ENCODE measurements at regions not wholly inside any gene's neighbourhood (a gene's known extent, or its start where the extent isn't known, plus 50 kb on each side); places are given as distances from the start of the nearest gene placed in this dataset.

DNA sequence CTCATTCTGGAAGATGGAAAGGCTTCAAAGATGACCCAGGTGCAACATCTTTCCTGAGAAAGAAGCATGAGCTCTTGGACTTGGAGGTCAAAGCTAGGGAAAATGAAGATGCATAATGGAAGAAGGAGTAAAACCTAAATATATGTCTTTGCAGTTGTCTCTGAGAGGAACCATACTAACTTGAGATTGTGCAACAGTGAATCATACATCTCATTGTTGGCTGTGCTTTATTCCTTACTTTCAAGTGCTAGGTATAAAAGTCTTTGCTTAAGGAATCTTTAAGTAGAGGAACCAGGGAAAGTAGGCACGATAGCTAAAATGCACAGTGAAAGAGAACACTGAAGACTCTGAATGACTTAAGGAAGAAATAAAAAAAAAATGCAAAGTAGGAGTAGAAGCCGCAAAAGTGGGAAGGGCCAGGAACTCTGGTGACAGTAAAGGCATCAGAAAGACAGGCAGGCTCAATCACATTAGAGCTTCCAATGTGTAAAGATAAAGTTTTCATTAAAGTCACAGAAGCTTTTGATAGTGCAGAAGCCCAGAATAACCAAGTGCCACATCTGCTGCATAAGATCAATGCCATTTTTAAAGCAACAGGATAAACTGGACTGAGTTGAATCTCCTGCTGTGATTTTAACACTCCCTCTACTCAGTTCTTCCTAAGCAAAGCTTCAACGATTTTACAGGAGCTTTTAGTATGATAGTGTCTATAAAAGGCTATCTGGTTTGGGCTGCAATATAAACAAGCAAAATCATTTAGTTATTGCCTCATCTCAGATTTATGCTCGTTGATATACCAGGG is 432.3 kb upstream of the EDIL3 start:
- TF ChIP-seq, protein P1, sequence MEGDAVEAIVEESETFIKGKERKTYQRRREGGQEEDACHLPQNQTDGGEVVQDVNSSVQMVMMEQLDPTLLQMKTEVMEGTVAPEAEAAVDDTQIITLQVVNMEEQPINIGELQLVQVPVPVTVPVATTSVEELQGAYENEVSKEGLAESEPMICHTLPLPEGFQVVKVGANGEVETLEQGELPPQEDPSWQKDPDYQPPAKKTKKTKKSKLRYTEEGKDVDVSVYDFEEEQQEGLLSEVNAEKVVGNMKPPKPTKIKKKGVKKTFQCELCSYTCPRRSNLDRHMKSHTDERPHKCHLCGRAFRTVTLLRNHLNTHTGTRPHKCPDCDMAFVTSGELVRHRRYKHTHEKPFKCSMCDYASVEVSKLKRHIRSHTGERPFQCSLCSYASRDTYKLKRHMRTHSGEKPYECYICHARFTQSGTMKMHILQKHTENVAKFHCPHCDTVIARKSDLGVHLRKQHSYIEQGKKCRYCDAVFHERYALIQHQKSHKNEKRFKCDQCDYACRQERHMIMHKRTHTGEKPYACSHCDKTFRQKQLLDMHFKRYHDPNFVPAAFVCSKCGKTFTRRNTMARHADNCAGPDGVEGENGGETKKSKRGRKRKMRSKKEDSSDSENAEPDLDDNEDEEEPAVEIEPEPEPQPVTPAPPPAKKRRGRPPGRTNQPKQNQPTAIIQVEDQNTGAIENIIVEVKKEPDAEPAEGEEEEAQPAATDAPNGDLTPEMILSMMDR (IDR thresholded peaks at IDR 0.05) = no peak
- H3K9me3 ChIP-seq = no peaks in the 10 kb centered on the region
- H3K4me1 ChIP-seq (ENCODE audit: control insufficient read depth in 1 of 2, insufficient read depth in 1 of 2, low read depth in 1 of 2, low read length in 1 of 2) = no peaks in the 10 kb centered on the region
- H3K27me3 ChIP-seq = no peaks in the 10 kb centered on the region
- H3K4me3 ChIP-seq (ENCODE audit: low read depth in 1 of 2, low read length in 1 of 2) = no peak overlapping the region
- no peak overlapping the region for H3K27ac ChIP-seq
- H3K36me3 ChIP-seq = no peaks in the 10 kb centered on the region

DNA sequence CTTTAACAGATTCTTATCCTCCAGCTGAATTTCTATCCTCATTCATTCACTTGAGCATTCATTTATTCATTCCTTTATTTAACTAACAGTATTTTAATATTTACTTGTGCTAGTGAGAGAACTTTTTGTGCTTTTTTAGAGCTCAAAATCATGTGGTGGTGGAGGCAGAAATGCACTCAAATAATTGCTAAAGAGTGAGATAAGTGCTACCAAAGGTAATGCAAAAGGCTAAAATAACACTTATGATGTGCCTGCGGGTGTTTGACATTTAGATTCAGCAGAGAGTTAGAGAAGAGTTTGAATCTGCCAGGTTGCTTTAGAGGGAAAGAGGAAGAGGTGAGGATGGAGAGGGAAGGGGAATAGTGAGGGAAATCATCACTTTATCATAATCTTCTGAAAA is 431.5 kb upstream of the EDIL3 start:
- Histone ChIP-seq H3K4me1 (ENCODE audit: control insufficient read depth in 1 of 2, insufficient read depth in 1 of 2, low read depth in 1 of 2, low read length in 1 of 2) (no peaks in the 10 kb centered on the region), H3K4me3 (ENCODE audit: low read depth in 1 of 2, low read length in 1 of 2) (no peak overlapping the region), H3K36me3 (no peaks in the 10 kb centered on the region), H3K27ac (no peak overlapping the region), H3K27me3 (no peaks in the 10 kb centered on the region), H3K9me3 (no peaks in the 10 kb centered on the region)
- TF ChIP-seq, protein P1 (IDR thresholded peaks at IDR 0.05) = no peak

DNA sequence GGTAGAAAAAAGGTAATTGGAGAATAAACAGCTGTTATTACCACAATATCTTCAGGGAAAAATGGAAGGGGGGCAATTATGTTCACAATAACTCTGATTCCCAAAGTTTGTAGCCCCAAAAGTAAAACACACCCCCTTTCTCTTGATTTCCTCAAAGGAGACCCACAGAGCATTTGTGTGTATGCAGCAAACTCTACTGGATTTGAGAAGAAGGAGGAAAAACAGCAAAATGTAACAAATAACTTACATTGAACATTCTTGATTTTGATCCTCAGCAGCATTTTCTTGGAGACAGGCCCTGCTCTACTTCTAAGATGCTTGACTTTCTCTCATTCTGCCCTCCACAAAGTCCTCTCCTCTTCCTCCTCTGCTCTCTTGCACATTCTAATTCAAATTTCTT is 420.8 kb upstream of the EDIL3 start:
- H3K9me3 ChIP-seq = no peaks in the 10 kb centered on the region
- TF ChIP-seq, protein P1 (IDR thresholded peaks at IDR 0.05) = no peak
- no peaks in the 10 kb centered on the region for H3K4me1 ChIP-seq (ENCODE audit: control insufficient read depth in 1 of 2, insufficient read depth in 1 of 2, low read depth in 1 of 2, low read length in 1 of 2)
- no peaks in the 10 kb centered on the region for H3K27me3 ChIP-seq
- no peaks in the 10 kb centered on the region for H3K36me3 ChIP-seq
- H3K27ac ChIP-seq = no peak overlapping the region
- H3K4me3 ChIP-seq (ENCODE audit: low read depth in 1 of 2, low read length in 1 of 2) = no peak overlapping the region

DNA sequence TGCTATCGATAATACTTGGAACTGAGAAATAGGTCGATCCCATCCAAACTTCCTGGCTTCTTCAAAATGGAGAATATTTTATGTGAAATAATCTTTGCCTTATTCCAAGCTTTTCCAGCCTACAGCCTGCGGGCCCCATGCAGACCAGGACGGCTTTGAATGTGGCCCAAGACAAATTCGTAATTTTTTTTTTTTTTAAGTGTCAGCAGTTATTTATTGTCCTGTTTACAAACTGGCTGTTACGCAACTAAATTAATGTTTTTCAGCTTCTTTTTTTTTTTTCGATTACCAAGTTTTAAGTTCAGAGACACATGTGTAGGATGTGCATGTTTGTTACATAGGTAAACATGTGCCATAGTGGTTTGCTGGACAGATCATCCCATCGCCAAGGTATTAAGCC is 411.7 kb upstream of the EDIL3 start:
- no peaks in the 10 kb centered on the region for H3K36me3 ChIP-seq
- H3K27me3 ChIP-seq = no peaks in the 10 kb centered on the region
- TF ChIP-seq, protein P1 (IDR thresholded peaks at IDR 0.05) = no peak
- H3K27ac ChIP-seq = no peak overlapping the region
- H3K9me3 ChIP-seq = no peaks in the 10 kb centered on the region
- no peak overlapping the region for H3K4me3 ChIP-seq (ENCODE audit: low read depth in 1 of 2, low read length in 1 of 2)
- peaks cover 7 to 25% of the 10 kb centered on the region in 2 experiments for H3K4me1 ChIP-seq (ENCODE audit: control insufficient read depth in 1 of 2, insufficient read depth in 1 of 2, low read depth in 1 of 2, low read length in 1 of 2)

DNA sequence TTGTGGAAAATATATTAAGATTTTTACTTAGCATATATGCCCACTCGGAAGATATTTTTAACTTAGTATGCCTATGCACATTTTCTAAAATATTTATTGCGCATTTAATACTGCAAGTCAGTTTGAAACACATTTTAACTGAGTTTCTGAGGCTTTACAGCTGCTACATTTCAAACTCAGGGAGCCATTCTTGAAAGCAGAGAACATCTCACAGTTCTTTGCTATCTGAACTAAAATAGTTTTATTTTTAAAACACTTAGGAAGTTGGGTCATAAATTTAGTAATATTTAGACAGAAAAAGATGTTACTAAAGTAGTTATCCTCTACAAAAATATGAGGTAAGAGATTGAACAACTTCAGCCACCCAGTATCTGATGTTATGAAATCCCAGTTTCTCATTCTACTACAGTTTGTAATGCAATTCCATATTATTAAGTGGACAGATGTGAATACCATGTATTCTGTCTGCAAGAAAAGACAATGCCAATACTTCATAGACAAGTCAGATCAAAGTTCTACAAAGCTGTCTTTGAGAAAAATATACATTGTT is 409.9 kb upstream of the EDIL3 start:
- TF ChIP-seq, protein P1 (IDR thresholded peaks at IDR 0.05) = no peak
- Histone ChIP-seq H3K27ac (no peak overlapping the region), H3K27me3 (no peaks in the 10 kb centered on the region), H3K4me3 (ENCODE audit: low read depth in 1 of 2, low read length in 1 of 2) (no peak overlapping the region), H3K9me3 (no peaks in the 10 kb centered on the region), H3K36me3 (no peaks in the 10 kb centered on the region), H3K4me1 (ENCODE audit: control insufficient read depth in 1 of 2, insufficient read depth in 1 of 2, low read depth in 1 of 2, low read length in 1 of 2) (peaks cover 16 to 42% of the 10 kb centered on the region in 2 experiments)

All from neutrophil (primary cell).